GM19043 (cell line): ENCODE measurements at regions not wholly inside any gene's neighbourhood (a gene's known extent, or its start where the extent isn't known, plus 50 kb on each side); places are given as distances from the start of the nearest gene placed in this dataset.
"Not testable (repeated sequence)": the region's sequence is repeated elsewhere in the genome, so short reads cannot be mapped to it uniquely, and the experiment has no call there.

ENCODE experiments used
- ATAC-seq: cut with Tn5 transposase; IDR thresholded peaks from one replicate; pipeline ENCODE4 v1.9.1; 2021; ENCODE audit warnings: low read depth; ENCODE audit not compliant: unreplicated experiment

GRCh38 chr7:119900996-119901672, 371.8 kb upstream of the KCND2 start:
- ATAC-seq: no peak

- no peak for ATAC-seq
Measured at GRCh38 chr7:119903085-119903484, 369.9 kb upstream of the KCND2 start.

- ATAC-seq: no peak
Measured at GRCh38 chr7:119905495-119905894, 367.5 kb upstream of the KCND2 start.

- no peak for ATAC-seq
Measured at GRCh38 chr7:119908948-119909347, 364.0 kb upstream of the KCND2 start.

- not testable (repeated sequence) for ATAC-seq
Measured at GRCh38 chr7:119914119-119914518, 358.9 kb upstream of the KCND2 start.

- no peak for ATAC-seq
Measured at GRCh38 chr7:119916501-119916900, 356.5 kb upstream of the KCND2 start.

- no peak for ATAC-seq
Measured at GRCh38 chr7:119918185-119918584, 354.8 kb upstream of the KCND2 start.

- ATAC-seq: no peak
Measured at GRCh38 chr7:119919986-119920385, 353.0 kb upstream of the KCND2 start.

- no peak for ATAC-seq
Measured at GRCh38 chr7:119925581-119926289, 347.2 kb upstream of the KCND2 start.

- ATAC-seq: no peak
Measured at GRCh38 chr7:119929891-119930290, 343.1 kb upstream of the KCND2 start.

- ATAC-seq: no peak
Measured at GRCh38 chr7:119931230-119931824, 341.6 kb upstream of the KCND2 start.

GRCh38 chr7:119935418-119936025, 337.5 kb upstream of the KCND2 start:
- peak; percentile 79 for ATAC-seq

- ATAC-seq: no peak
Measured at GRCh38 chr7:119936836-119937235, 336.1 kb upstream of the KCND2 start.

GRCh38 chr7:119937745-119938144, 335.2 kb upstream of the KCND2 start:
- ATAC-seq: no peak

GRCh38 chr7:119943942-119944600, 328.9 kb upstream of the KCND2 start:
- ATAC-seq: no peak

GRCh38 chr7:119944601-119944972, 328.4 kb upstream of the KCND2 start:
- no peak for ATAC-seq

GRCh38 chr7:119945822-119946221, 327.2 kb upstream of the KCND2 start:
- no peak for ATAC-seq

- no peak for ATAC-seq
Measured at GRCh38 chr7:119949053-119949452, 323.9 kb upstream of the KCND2 start.

- not testable (repeated sequence) for ATAC-seq
Measured at GRCh38 chr7:119950390-119951041, 322.5 kb upstream of the KCND2 start.

GRCh38 chr7:119951614-119952013, 321.4 kb upstream of the KCND2 start:
- ATAC-seq: not testable (repeated sequence)
